H9 (cell line): ENCODE measurements at regions not wholly inside any gene's neighbourhood (a gene's known extent, or its start where the extent isn't known, plus 50 kb on each side); places are given as distances from the start of the nearest gene placed in this dataset.

Source experiments
- DNase-seq: peaks from one replicate; pipeline ENCODE4 v3.0.0-alpha.2; 2017
- H2AFZ ChIP-seq: one replicate; pipeline ENCODE4 v1.6.1; 2013; ENCODE audit warnings: mild to moderate bottlenecking, low read length, control low read depth, moderate library complexity
- H2AK5ac ChIP-seq: 2 replicates; pipeline ENCODE4 v1.6.1; 2013; ENCODE audit warnings: low read length, control low read depth, mixed read lengths; ENCODE audit not compliant: insufficient read length
- H2BK120ac ChIP-seq: one replicate; pipeline ENCODE4 v1.6.1; 2013; ENCODE audit warnings: low read depth, mild to moderate bottlenecking, low read length, control low read depth, inconsistent platforms; ENCODE audit not compliant: poor library complexity, severe bottlenecking
- H2BK12ac ChIP-seq: 2 replicates; pipeline ENCODE4 v1.6.1; 2013; ENCODE audit warnings: low read length, control low read depth, mixed read lengths, low read depth; ENCODE audit not compliant: insufficient read length
- H2BK15ac ChIP-seq: 2 replicates; pipeline ENCODE4 v1.6.1; 2013; ENCODE audit warnings: low read depth, low read length, control low read depth
- H2BK20ac ChIP-seq: one replicate; pipeline ENCODE4 v1.6.1; 2013; ENCODE audit warnings: low read depth, mild to moderate bottlenecking, low read length, control low read depth, inconsistent platforms; ENCODE audit not compliant: poor library complexity, severe bottlenecking
- H2BK5ac ChIP-seq: 2 replicates; pipeline ENCODE4 v1.6.1; 2013; ENCODE audit warnings: low read length, control low read depth, mixed read lengths; ENCODE audit not compliant: insufficient read length
- H3K14ac ChIP-seq: 2 replicates; pipeline ENCODE4 v1.6.1; 2013; ENCODE audit warnings: low read length, control low read depth; ENCODE audit not compliant: insufficient read depth
- H3K18ac ChIP-seq: 2 replicates; pipeline ENCODE4 v1.6.1; 2013; ENCODE audit warnings: low read depth, mild to moderate bottlenecking, mixed read lengths, low read length, control low read depth; ENCODE audit not compliant: insufficient read length
- H3K23ac ChIP-seq: 2 replicates; pipeline ENCODE4 v1.6.1; 2013; ENCODE audit warnings: low read length, control low read depth, mixed read lengths, low read depth; ENCODE audit not compliant: insufficient read length
- H3K23me2 ChIP-seq: 2 replicates; pipeline ENCODE4 v1.6.1; 2013; ENCODE audit warnings: low read depth, mild to moderate bottlenecking, mixed read lengths, low read length, control low read depth; ENCODE audit not compliant: insufficient read length, poor library complexity, severe bottlenecking
- H3K27ac ChIP-seq: 2 replicates; pipeline ENCODE4 v1.5.1; 2013; ENCODE audit warnings: low read length, control low read depth, mixed read lengths, low read depth; ENCODE audit not compliant: insufficient read length
- H3K27me3 ChIP-seq: 2 replicates; pipeline ENCODE4 v1.6.1; 2013; ENCODE audit warnings: low read length, control low read depth, inconsistent platforms; ENCODE audit not compliant: insufficient read depth
- H3K4ac ChIP-seq: 2 replicates; pipeline ENCODE4 v1.6.1; 2013; ENCODE audit warnings: low read depth, mild to moderate bottlenecking, control low read depth, inconsistent platforms, low read length, moderate library complexity
- H3K4me1 ChIP-seq: 2 replicates; pipeline ENCODE4 v1.6.1; 2013; ENCODE audit warnings: low read length, control low read depth, inconsistent platforms; ENCODE audit not compliant: insufficient read depth
- H3K4me2 ChIP-seq: 2 replicates; pipeline ENCODE4 v1.6.1; 2013; ENCODE audit warnings: low read length, control low read depth, mixed read lengths; ENCODE audit not compliant: insufficient read length, insufficient read depth
- H3K56ac ChIP-seq: 2 replicates; pipeline ENCODE4 v1.6.1; 2013; ENCODE audit warnings: low read depth, mild to moderate bottlenecking, mixed read lengths, low read length, control low read depth; ENCODE audit not compliant: insufficient read length
- H3K79me1 ChIP-seq: 2 replicates; pipeline ENCODE4 v1.6.1; 2013; ENCODE audit warnings: low read depth, mild to moderate bottlenecking, moderate library complexity, low read length, control low read depth, inconsistent platforms; ENCODE audit not compliant: insufficient read depth, poor library complexity, severe bottlenecking
- H3K79me2 ChIP-seq: 2 replicates; pipeline ENCODE4 v1.6.1; 2013; ENCODE audit warnings: low read length, control low read depth, inconsistent platforms; ENCODE audit not compliant: insufficient read depth
- H3K9ac ChIP-seq: 2 replicates; pipeline ENCODE4 v1.6.1; 2013; ENCODE audit warnings: low read length, control low read depth, mixed read lengths; ENCODE audit not compliant: insufficient read length; ENCODE audit errors: extremely low read depth
- H3K9me3 ChIP-seq: one replicate; pipeline ENCODE4 v1.6.1; 2013; ENCODE audit warnings: low read depth, low read length, inconsistent platforms; ENCODE audit not compliant: control insufficient read depth
- H3T11ph ChIP-seq: one replicate; pipeline ENCODE4 v1.6.1; 2013; ENCODE audit warnings: mild to moderate bottlenecking, low read length, control low read depth, inconsistent platforms
- H4K20me1 ChIP-seq: one replicate; pipeline ENCODE4 v1.6.1; 2013; ENCODE audit not compliant: control insufficient read depth, insufficient read length, insufficient read depth
- H4K5ac ChIP-seq: 2 replicates; pipeline ENCODE4 v1.6.1; 2013; ENCODE audit warnings: low read depth, mild to moderate bottlenecking, mixed read lengths, low read length, control low read depth; ENCODE audit not compliant: insufficient read length
- H4K8ac ChIP-seq: replicated peaks from 2 replicates; pipeline ENCODE4 v1.6.1; 2013; ENCODE audit warnings: low read length, control low read depth, mixed read lengths, low read depth; ENCODE audit not compliant: insufficient read length
- H4K91ac ChIP-seq: 2 replicates; pipeline ENCODE4 v1.6.1; 2013; ENCODE audit warnings: low read depth, mild to moderate bottlenecking, moderate library complexity, mixed read lengths, low read length, control low read depth; ENCODE audit not compliant: insufficient read length
- H3K27ac Mint-ChIP-seq, 3 experiments: 2 replicates in 2 of 3; 3 replicates in 1 of 3; pipeline ENCODE4 v1.8.0; 2020 to 2021; ENCODE audit warnings: mixed read lengths in 3 of 3, mild to moderate bottlenecking in 1 of 3, moderate library complexity in 1 of 3
- H3K27me3 Mint-ChIP-seq: 2 replicates; pipeline ENCODE4 v1.8.0; 2021; ENCODE audit warnings: low read depth, mild to moderate bottlenecking, moderate library complexity, mixed read lengths
- H3K36me3 Mint-ChIP-seq, 3 experiments: 2 replicates in 2 of 3; 3 replicates in 1 of 3; pipeline ENCODE4 v1.8.0; 2020 to 2021; ENCODE audit warnings: low read depth in 3 of 3, mixed read lengths in 3 of 3; ENCODE audit not compliant: insufficient read depth in 1 of 3
- H3K4me1 Mint-ChIP-seq, 2 experiments: 2 replicates each; pipeline ENCODE4 v1.8.0; 2020; ENCODE audit warnings: mixed read lengths in 2 of 2
- H3K4me3 Mint-ChIP-seq, 2 experiments: 2 replicates in 1 of 2; 3 replicates in 1 of 2; pipeline ENCODE4 v1.8.0; 2020 to 2021; ENCODE audit warnings: mild to moderate bottlenecking in 2 of 2, mixed read lengths in 2 of 2, moderate library complexity in 1 of 2
- H3K9me3 Mint-ChIP-seq, 2 experiments: 2 replicates in 1 of 2; 3 replicates in 1 of 2; pipeline ENCODE4 v1.8.0; 2020; ENCODE audit warnings: mild to moderate bottlenecking in 2 of 2, mixed read lengths in 2 of 2, moderate library complexity in 1 of 2
- CTCF ChIP-seq: fragments of 200-600 bp; sonication (generic); conservative IDR thresholded peaks from 3 replicates; pipeline ENCODE4 v1.8.0; 2021; ENCODE audit warnings: antibody characterized with exemption, mild to moderate bottlenecking
- WGBS: extraction: QIAGEN DNeasy Blood & Tissue Kit; methylation state at CpG from one replicate; pipeline ENCODE4 v1.1.7; 2013; ENCODE audit warnings: missing lambda C conversion rate, low lambda C conversion rate, mixed read lengths; ENCODE audit not compliant: insufficient read length; ENCODE audit errors: extremely low coverage; 5-methylcytosine and 5-hydroxymethylcytosine counted together

- no peak overlapping the region for H3K27ac Mint-ChIP-seq
- no CpG with 5 or more reads among the region's 3 CpGs for WGBS
- H3K23ac ChIP-seq = no peak overlapping the region
- no peaks in the 10 kb centered on the region for H3K23me2 ChIP-seq
- H3K9me3 ChIP-seq = no peaks in the 10 kb centered on the region
- H3K4me1 Mint-ChIP-seq = peaks cover 3 to 6% of the 10 kb centered on the region in 2 experiments; a peak in 3 of 4 replicates
- H2BK5ac ChIP-seq = no peak overlapping the region
- H3K18ac ChIP-seq = no peak overlapping the region
- H3K4me1 ChIP-seq = no peaks in the 10 kb centered on the region
- H2BK12ac ChIP-seq = no peak overlapping the region
- H4K5ac ChIP-seq = no peak overlapping the region
- H3K9ac ChIP-seq = no peak overlapping the region
- no peak for DNase-seq
- H3K4ac ChIP-seq = no peak overlapping the region
- H3K79me2 ChIP-seq = no peaks in the 10 kb centered on the region
- H2BK15ac ChIP-seq = no peak overlapping the region
- no peaks in the 10 kb centered on the region for H3K79me1 ChIP-seq
- H3K14ac ChIP-seq = no peak overlapping the region
- H4K91ac ChIP-seq = no peak overlapping the region
- TF ChIP-seq CTCF = no peak
- H2AFZ ChIP-seq = no peak overlapping the region
- no peak overlapping the region for H3K27ac ChIP-seq
- H2AK5ac ChIP-seq = no peak overlapping the region
- H2BK20ac ChIP-seq = no peak overlapping the region
- no peak overlapping the region for H3K56ac ChIP-seq
- H3K27me3 Mint-ChIP-seq = peaks cover 11% of the 10 kb centered on the region
- H3K27me3 ChIP-seq = no peaks in the 10 kb centered on the region
- H4K8ac ChIP-seq = no peak overlapping the region
- no peak overlapping the region for H2BK120ac ChIP-seq
- H3K4me3 Mint-ChIP-seq = no peak overlapping the region
- H3K36me3 Mint-ChIP-seq = no peaks in the 10 kb centered on the region; a peak in 1 of 7 replicates
- H3K9me3 Mint-ChIP-seq = peaks cover 2 to 6% of the 10 kb centered on the region in 2 experiments; a peak in 2 of 5 replicates
- H3T11ph ChIP-seq = no peak overlapping the region
- no peak overlapping the region for H3K4me2 ChIP-seq
- H4K20me1 ChIP-seq = no peaks in the 10 kb centered on the region
Measured at GRCh38 chr5:171595401-171595800, 176.0 kb downstream of the FGF18 start.
